ENCODE measurements at regions not wholly inside any gene's neighbourhood (a gene's known extent, or its start where the extent isn't known, plus 50 kb on each side); places are given as distances from the start of the nearest gene placed in this dataset.
A peak's percentile ranks its signal among the peaks of the same experiment; 100 is the strongest.
"Not testable (repeated sequence)": the region's sequence is repeated elsewhere in the genome, so short reads cannot be mapped to it uniquely, and the experiment has no call there.

DNA sequence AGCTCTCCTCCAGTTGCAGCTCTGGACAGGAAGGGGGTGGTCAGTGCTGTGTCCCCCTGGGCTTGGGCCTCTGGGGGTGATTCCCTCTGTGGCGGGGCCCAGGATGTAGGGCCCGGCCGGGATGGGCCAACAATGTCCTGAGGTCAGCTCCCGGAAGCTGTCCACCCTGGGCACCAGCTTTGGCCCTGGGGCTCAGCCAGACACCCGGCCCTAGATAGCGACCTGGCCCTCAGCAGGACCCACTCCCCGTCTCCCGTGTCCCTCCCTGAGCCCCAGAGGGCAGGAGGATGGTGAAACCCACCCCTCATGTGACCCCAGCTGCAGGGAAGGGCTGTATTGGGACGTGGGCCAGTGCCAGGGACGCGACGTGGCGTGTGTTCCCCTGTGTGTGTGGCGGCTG is 96.8 kb downstream of the TMEM121 start:
- DNase-seq = not testable (repeated sequence)

DNA sequence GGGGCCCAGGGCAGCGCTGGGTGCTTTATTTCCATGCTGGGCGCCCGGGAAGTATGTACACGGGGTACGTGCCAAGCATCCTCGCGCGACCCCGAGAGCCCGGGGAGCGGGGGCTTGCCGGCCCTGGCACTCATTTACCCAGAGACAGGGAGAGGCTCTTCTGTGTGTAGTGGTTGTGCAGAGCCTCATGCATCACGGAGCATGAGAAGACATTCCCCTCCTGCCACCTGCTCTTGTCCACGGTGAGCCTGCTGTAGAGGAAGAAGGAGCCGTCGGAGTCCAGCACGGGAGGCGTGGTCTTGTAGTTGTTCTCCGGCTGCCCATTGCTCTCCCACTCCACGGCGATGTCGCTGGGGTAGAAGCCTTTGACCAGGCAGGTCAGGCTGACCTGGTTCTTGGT is 98.0 kb downstream of the TMEM121 start:
- DNase-seq = not testable (repeated sequence)

DNA sequence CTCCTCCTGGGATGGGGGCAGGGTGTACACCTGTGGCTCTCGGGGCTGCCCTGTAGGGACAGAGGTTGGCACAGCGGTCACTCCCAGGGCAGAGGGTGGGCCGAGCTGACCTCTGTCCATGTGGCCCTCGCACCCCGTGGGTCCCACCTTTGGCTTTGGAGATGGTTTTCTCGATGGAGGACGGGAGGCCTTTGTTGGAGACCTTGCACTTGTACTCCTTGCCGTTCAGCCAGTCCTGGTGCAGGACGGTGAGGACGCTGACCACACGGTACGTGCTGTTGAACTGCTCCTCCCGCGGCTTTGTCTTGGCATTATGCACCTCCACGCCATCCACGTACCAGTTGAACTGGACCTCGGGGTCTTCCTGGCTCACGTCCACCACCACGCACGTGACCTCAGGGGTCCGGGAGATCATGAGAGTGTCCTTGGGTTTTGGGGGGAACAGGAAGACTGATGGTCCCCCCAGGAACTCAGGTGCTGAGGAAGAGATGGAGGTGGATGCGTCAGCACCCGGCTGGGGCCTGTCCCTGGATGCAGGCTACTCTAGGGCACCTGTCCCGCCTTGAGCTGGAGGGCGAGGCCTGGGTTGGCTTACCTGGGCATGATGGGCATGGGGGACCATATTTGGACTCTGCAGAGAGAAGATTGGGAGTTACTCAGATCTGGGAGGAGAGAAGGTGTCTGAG is 98.5 kb downstream of the TMEM121 start:
- not testable (repeated sequence) for DNase-seq

DNA sequence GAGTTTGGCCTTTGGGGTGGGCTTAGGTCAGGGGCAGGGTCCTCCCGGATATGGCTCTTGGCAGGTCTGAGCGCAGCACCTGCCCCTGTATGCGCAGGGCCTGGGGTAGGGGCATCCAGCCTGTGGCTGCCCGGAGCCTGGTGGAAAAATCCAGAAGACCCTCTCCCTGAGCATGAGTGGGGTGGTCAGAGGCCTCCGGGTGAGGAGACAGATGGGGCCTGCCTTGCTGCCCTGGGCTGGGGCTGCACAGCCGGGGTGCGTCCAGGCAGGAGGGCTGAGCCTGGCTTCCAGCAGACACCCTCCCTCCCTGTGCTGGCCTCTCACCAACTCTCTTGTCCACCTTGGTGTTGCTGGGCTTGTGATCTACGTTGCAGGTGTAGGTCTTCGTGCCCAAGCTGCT is 99.1 kb downstream of the TMEM121 start:
- not testable (repeated sequence) for DNase-seq

DNA sequence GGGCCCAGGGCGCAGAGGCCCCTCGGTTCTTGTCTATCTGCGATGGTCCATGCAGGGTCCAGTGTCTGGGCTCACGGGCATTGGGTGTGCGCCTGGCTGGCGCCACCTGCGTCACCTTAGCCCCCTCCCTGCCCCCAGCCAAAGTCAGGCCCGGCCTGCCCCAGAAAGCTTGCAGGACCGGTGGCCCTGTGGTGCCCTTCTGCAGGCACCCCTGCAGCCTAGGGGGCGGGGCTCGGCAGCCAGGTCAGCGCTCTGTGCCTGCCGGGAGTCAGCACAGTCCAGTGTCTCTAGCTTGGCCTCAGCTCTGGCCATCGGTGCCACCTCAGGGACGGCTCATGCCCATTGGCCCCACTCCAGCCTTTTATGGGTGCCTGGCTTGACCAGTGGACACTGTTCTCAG is 99.7 kb downstream of the TMEM121 start:
- DNase-seq = not testable (repeated sequence)

DNA sequence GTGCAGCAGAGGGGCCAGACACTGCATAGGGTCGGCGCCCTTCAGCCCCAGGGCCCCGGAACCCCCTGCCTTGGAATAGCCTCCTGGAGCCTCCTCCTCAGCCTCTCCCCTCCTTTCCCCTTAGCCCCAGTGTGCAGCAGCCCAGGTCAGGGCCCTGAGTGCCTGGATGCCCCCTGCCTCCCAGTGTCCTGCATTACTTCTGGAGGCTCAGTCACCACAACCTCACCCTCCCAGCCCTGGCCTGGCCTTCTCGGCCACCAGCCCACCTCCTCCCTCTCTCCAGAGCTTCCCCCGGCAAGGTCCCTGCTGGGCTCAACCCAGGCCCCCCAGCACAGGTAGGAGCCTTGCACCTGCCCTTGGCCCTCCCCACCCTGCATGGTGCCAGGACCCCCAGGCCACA is 100.3 kb downstream of the TMEM121 start:
- not testable (repeated sequence) for DNase-seq

DNA sequence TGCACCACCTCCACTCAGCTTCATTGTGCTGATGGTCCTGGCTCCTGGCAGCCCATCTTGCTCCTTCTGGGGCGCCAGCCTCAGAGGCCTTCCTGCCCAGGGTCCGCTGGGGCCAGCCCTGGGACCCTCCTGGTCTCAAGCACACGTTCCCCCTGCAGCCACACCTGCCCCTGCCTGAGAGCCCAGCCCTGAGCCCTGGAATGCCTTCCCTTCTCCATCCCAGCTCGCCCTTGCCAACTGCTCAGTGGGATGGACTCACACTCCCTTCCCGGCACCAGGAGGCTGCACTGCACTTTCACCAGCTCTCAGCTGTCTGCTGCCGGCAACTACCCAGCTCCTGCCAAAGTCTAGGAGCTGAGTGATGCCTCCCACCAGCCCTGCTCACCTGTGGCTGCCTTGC is 100.9 kb downstream of the TMEM121 start:
- peak; percentile 28 for DNase-seq

DNA sequence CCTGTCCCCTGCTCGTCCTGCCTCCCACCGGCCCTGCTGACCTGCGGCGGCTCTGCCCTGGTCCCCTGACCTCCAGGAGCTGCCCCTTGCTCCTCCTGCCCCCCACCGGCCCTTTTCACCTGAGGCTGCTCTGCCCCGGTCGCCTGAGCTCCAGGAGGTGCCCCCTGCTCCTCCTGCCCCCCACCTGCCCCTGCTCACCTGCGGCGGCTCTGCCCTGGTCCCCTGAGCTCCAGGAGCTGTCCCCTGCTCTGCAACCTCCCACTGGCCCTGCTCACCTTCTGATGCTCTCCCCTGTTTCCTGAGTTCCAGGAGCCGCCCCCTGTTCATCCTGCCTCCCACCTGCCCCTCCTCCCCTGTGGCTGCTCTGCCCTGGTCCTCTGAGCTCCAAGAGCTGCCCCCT is 101.3 kb downstream of the TMEM121 start:
- no peak for DNase-seq

DNA sequence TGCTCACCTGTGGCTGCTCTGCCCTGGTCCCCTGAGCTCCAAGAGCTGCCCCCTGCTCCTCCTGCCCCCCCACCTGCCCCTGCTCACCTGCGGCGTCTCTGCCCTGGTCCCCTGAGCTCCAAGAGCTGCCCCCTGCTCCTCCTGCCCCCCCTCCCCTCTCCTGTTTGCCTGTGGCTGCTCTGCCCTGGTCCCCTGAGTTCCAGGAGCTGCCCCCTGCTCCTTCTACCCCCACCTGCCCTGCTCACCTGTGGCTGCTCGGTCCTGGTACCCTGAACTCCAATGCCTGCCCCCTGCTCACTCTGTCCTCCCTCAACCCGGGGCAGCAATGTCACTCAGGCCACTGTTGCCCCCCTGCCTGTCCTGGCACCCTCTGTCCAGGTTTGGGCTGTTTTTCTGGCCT is 101.7 kb downstream of the TMEM121 start:
- not testable (repeated sequence) for DNase-seq

DNA sequence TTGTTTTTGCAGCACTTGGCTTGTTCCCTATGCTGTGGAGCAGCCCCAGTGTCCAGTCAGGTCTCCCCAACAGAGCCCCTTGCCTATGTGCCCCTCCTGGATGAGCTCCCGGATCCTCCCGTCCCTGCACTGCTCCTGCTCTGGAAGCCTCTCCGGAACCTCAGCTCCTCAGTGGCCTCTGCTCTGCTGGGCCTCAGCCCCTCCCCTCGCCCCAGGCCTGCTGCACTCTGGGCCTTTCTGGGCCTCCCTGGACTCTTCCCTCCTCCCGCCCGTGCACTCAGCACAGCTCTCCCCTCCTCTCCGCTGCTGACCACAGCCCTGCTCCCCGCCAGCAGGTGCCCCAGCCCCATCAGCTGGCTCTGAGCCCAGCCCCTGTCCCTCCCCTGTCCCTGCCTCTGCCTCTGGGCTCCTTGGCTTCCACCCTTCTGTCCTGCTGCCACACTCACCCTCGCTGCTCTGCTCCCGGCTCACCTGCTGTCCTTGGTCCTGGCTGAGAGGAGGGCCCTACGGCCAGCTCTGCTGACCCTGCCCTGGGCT is 102.2 kb downstream of the TMEM121 start:
- not testable (repeated sequence) for DNase-seq

DNA sequence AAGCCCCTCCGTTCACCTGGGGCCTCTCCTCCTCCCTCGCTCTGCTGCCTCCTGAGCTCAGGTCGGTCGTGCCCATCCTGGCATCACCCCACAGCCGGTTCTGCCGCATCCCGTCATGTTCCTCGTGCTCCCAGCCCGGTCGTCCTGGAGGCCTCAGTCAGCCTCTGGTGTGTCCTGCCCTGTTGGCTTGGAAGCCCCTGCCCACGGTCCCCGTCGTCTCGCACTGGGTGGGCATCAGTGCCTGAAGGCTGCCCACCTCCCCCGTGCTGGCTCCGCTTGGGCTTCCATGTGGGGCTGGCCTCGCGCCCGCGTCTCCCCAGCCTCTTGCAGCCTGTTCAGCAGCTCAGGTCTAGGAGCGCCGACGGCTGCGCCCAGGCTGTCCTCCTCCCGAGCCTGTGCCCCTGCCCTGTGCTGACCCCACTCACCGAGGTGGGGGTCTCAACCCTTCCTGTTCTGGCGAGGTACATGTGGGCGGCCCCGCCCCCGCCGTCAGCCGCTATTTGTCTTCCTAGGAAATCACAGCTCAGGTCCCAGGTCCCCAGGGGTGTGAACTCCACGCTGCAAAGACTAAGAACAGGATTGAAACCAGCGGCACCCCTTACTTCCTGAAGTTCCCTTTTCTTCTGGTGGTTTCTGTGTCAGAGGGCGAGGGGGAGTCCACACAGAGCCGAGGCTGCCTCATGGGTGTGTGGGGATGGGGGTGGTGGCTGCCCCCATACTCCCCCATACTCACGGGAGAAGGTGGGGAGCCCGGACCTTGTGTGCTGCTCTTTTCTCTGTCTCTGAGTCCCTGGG is 102.9 kb downstream of the TMEM121 start:
- not testable (repeated sequence) for DNase-seq

DNA sequence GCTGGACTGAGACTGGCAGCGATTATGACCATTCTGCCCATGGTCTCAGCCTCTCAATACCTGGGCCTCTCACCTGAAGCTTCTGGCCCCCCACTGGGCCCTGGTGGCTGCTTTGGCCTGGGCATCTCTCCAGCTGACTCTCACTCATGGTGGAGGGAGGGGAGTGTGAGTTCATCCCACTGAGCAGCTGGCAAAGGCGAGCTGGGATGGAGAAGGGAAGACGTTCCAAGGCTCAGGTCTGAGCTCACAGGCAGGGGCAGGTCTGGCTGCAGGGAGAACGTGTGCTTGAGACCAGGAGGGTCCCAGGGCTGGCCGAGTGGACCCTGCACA is 103.5 kb downstream of the TMEM121 start:
- no peak for DNase-seq

DNA sequence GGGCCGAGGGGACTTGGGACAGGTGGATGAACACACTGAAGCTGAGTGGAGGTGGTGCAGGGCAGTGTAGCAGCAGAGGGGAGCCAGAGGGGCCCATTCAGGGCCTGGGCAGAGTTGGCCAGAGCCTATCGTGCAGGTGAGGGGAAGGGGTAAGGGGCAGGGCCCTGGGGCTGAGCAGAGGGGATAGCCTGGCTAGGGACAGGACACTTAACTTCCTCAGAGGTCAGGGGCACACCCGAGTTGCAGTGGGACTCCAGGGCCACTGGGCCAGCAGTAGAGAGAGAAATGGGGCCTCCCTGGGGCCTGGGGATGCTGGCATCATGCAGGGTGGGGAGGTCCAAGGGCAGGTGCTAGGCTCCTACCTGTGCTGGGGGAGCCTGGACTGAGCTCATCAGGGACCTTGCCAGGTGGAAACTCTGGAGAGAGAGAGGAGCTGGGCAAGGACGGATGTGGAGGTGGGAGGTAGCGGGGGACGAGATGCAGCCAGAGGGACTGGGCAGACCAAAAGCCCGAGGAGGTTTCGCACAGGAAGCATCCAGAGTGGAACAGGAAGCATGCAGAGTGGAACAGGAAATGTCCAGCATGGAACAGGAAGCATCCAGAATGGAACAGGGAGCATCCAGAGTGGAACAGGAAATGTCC is 104.0 kb downstream of the TMEM121 start:
- DNase-seq = not testable (repeated sequence)

DNA sequence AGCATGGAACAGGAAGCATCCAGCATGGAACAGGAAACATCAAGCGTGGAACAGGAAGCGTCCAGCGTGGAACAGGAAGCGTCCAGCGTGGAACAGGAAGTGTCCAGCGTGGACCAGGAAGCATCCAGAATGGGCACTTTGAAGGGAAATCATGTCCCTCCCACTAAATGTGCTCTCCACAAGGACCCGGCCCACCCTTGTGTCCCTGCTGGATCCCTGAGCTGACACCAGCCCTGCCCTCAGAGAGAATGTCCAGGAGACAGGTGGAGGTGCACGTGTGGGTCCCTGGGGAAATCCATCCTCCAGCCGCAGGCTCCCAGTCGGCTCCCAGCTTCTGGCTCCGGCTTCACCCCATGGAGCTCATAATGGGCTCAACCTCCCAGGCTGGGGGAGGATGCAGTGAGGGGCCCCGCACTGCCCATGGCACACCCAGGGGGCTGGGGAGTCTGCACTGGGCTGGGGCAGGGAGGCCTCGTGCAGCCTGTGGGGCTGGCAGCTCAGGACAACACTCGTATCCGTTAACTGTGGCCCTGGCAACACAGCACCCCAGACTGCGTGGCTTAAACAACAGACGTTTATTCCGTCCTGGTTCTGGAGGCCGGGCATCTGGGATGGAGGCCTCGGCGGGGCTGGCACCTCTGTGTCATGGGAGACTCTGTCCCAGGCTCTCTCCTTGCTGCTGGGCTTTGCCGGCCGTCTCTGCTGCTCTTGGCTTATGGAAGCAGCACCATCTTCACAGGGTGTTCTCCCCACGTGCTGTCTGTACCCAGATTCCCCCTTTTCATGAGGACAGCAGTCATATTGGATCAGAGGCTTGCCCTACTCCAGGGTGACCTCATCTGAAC is 104.8 kb downstream of the TMEM121 start:
- not testable (repeated sequence) for DNase-seq

DNA sequence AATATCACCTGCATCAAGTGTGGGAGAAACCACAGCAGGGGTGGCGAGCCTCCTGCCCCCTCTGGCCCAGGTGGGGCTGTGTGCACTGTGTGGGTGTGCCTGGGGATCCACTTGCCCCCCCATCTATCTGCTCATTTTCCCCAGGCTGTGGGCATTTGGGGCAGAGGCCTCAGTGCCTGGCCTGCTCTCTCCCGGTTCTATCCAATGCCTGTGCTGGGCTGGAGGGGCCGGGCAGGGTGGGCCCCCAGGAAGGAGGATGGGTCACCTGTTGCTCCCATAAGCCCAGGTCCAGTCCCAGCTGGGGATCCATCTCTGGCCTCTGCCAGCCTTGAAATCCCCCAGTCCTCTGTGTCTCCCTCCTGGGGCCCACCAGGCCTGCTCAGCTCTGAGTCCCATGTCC is 105.6 kb downstream of the TMEM121 start:
- no peak for DNase-seq

DNA sequence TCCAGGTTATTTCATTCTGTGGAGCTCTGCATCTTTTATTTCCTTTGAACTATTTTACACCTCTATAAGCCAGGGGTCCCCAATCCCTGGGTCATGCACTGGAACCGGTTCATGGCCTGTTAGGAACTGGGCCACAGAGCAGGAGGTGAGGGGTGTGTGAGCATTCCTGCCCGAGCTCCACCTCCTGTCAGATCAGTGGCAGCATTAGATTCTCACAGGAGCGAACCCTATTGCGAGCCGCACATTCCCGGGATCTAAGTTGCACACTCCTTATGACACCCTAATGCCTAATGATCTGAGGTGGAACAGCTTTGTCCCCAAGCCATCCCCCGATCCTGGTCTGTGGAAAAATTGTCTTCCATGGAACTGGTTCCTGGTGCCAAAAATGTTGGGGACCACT is 107.2 kb downstream of the TMEM121 start:
- DNase-seq = not testable (repeated sequence)

DNA sequence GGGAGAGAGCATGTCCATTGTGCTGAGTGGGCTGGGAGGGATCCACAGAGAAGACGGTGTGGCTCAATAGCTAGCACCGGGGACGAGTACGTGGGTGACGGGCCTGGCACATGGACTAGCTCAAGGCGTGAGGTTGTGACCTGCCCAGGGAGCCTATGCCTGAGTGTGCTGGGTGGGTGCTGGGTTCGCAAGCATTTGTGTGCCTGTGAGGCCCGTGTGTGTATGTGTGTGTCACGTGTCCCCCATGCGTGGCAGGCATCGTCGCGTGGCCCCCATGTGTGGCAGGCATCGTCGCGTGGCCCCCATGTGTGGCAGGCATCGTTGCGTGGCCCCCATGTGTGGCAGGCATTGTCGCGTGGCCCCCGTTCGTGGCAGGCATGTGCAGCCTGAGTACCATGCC is 109.2 kb downstream of the TMEM121 start:
- no peak for DNase-seq

DNA sequence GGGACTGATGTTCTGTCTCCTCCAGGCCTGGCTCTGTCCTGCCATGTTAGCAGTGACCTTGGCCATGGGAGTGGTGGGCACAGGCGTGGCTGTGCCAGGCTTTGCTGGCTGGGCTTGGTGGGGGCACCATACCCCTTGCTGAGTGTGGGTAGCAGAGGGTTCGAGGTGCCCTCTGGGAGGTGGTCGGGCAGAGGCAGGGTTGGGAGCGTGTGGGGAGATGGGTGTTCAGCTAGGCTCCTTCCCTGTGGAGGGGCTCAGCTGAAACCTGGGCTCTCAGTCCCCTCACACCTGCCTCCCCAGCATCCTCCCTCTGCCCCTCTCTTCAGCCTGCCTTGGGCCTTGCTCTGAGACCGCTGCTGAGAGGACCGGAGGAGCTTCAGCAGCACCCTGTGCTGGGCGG is 109.6 kb downstream of the TMEM121 start:
- DNase-seq = not testable (repeated sequence)

DNA sequence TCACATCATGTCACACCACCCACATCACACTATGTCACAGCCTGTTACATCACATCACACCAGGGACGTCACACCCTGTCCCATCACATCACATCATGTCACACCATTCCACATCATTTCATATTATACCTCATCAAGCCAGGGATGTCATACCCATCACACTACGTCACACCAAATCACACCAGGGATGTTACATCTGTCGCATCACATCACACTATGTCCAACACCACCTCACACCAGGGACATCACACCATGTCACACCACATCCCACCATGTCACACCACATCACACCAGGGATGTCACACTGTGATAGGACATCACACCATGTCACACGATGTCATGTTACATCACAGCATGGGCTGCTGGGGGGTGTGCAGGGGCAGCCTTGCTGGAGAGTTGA is 110.6 kb downstream of the TMEM121 start:
- DNase-seq = no peak

DNA sequence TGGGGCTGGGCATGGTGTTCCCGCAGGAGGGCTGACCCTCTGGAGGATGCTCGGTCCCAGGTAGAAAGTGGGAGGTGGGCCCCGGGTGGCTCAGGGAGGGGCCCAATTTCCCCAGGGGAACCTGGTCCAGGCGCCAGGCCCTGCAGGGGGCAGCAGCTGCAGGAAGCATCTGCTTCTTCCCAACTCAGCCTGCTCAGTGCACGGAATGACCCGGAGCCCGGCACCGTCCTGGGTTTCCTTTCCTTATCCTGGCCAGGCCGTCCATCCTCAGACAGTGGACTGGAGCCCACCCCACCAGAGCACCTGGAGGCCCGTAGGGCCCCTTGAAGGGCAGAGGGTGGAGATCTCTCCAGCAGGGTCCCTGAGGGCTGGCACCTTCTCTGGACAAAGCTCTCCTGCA is 111.0 kb downstream of the TMEM121 start:
- DNase-seq = not testable (repeated sequence)

DNA sequence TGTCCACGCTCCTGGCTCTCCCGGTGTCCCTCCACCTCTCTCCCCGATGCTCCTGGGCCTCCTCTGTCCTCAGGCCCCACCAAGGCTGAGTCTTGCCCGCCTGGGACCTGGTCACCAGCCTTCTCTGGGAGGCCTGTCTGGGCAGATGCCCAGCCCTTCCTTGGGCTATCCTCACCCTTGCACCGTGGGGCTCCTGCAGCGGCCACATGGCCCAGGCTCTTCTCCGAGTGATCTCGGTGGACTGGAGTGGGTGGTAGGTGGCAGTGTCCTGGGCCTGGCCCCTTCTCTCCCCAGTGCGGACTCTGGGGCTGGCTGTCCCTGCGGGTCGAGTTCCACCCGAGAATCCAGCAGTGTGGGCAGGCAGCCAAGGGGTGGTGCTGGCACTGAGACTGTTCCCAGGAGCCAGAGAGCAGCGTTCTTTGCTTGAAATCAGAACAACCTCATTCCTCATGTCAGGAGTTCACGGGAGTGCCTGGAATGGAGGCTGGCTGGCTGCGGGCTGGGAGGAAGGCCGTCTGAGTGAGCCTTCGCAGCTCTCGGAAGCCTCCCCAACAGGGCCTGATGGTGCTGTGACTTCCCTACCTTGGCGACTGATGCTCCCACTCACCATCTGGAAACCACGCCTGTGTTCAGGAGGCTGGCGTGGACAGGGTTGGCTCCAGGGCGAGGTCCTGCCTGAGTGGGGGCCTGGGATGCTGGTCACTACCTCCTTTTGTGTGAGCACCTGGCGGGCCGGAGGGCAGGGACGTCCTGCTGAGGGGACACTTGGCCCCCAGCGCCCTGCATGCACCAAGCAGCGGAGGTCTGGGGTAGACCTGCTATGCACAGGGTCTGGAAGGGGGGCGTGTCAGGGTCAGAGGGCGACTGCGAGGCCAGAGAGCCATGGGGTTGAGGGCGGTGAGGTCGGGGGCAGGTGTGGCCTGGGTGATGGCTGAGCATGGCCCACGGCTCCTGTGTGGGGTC is 113.9 kb downstream of the TMEM121 start:
- DNase-seq = not testable (repeated sequence)
